ENCODE measurements at regions not wholly inside any gene's neighbourhood (a gene's known extent, or its start where the extent isn't known, plus 50 kb on each side); places are given as distances from the start of the nearest gene placed in this dataset.

DNA sequence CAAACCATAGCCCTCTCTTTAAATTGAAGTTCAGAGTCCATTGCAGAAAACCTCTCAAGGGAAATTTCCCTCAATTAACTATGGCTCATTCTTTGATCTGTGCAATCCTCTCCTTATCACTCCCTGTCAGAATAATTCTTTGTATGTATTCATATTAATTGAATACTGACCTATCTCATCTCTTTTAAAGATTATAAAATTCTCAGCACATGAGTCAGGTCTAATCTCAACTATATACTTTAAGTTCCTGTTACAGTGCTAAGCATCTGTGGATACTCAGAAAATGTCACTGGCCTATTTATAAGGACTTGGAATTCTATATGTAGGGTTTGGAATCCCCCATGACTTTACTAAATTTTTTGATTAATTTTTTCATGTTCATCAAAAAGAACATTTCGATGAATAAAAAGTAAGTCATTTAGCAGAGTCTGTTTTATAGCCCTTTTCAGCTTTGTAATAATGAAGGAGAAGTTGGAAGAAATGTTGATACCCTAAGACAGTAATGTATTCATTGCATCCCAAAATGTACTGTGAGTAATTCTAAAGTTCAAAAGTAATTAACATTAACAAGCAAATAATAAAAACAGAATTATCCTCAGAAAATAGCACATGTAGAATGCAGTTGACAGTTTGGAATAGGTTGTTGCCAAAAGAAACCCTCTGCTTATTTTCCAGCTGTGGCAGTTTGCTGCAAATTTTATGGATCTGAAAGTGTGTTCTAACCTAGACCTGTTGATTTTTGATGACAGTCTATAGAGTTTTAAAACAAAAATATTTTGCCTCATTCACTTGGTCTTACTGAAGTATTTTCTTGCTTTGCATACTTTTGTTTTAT lies 503.4 kb upstream of the CBLB start:
- TF ChIP-seq, protein P1, sequence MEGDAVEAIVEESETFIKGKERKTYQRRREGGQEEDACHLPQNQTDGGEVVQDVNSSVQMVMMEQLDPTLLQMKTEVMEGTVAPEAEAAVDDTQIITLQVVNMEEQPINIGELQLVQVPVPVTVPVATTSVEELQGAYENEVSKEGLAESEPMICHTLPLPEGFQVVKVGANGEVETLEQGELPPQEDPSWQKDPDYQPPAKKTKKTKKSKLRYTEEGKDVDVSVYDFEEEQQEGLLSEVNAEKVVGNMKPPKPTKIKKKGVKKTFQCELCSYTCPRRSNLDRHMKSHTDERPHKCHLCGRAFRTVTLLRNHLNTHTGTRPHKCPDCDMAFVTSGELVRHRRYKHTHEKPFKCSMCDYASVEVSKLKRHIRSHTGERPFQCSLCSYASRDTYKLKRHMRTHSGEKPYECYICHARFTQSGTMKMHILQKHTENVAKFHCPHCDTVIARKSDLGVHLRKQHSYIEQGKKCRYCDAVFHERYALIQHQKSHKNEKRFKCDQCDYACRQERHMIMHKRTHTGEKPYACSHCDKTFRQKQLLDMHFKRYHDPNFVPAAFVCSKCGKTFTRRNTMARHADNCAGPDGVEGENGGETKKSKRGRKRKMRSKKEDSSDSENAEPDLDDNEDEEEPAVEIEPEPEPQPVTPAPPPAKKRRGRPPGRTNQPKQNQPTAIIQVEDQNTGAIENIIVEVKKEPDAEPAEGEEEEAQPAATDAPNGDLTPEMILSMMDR (IDR thresholded peaks at IDR 0.05): no peak
- no peak for TF ChIP-seq POLR2A (IDR thresholded peaks at IDR 0.05)
